ENCODE measurements at regions not wholly inside any gene's neighbourhood (a gene's known extent, or its start where the extent isn't known, plus 50 kb on each side); places are given as distances from the start of the nearest gene placed in this dataset.

GRCh38 chr1:227450489-227450888, 112.9 kb upstream of the ZNF678 start:
- no peak for DNase-seq (ENCODE audit: low spot score)

GRCh38 chr1:227449741-227450441, 113.5 kb upstream of the ZNF678 start:
- no peak for DNase-seq (ENCODE audit: low spot score)

GRCh38 chr1:227449051-227449450, 114.3 kb upstream of the ZNF678 start:
- DNase-seq (ENCODE audit: low spot score): peak; percentile 21

GRCh38 chr1:227447531-227447990, 115.8 kb upstream of the ZNF678 start:
- no peak for DNase-seq (ENCODE audit: low spot score)

- DNase-seq (ENCODE audit: low spot score): no peak
These were observed 117.6 kb upstream of the ZNF678 start for GRCh38 chr1:227445746-227446145.

- DNase-seq (ENCODE audit: low spot score): no peak
These were observed 118.2 kb upstream of the ZNF678 start for GRCh38 chr1:227445092-227445674.

GRCh38 chr1:227440182-227440581, 121.9 kb upstream of the CDC42BPA start:
- DNase-seq (ENCODE audit: low spot score): no peak

- peak; percentile 23 for DNase-seq (ENCODE audit: low spot score)
These were observed 119.3 kb upstream of the CDC42BPA start for GRCh38 chr1:227437495-227438008.

GRCh38 chr1:227434808-227435444, 116.6 kb upstream of the CDC42BPA start:
- no peak for DNase-seq (ENCODE audit: low spot score)

GRCh38 chr1:227433663-227434341, 115.5 kb upstream of the CDC42BPA start:
- DNase-seq (ENCODE audit: low spot score): no peak

GRCh38 chr1:227432981-227433380, 114.7 kb upstream of the CDC42BPA start:
- DNase-seq (ENCODE audit: low spot score): no peak

GRCh38 chr1:227432181-227432535, 113.9 kb upstream of the CDC42BPA start:
- no peak for DNase-seq (ENCODE audit: low spot score)

GRCh38 chr1:227429447-227430359, 111.4 kb upstream of the CDC42BPA start:
- no peak for DNase-seq (ENCODE audit: low spot score)

- no peak for DNase-seq (ENCODE audit: low spot score)
These were observed 110.5 kb upstream of the CDC42BPA start for GRCh38 chr1:227428803-227429202.

- DNase-seq (ENCODE audit: low spot score): no peak
These were observed 109.1 kb upstream of the CDC42BPA start for GRCh38 chr1:227427411-227427810.

GRCh38 chr1:227424953-227425352, 106.7 kb upstream of the CDC42BPA start:
- no peak for DNase-seq (ENCODE audit: low spot score)

- no peak for DNase-seq (ENCODE audit: low spot score)
These were observed 105.9 kb upstream of the CDC42BPA start for GRCh38 chr1:227424159-227424680.

GRCh38 chr1:227422581-227422980, 104.3 kb upstream of the CDC42BPA start:
- no peak for DNase-seq (ENCODE audit: low spot score)

GRCh38 chr1:227420147-227420546, 101.9 kb upstream of the CDC42BPA start:
- DNase-seq (ENCODE audit: low spot score): no peak

- no peak for DNase-seq (ENCODE audit: low spot score)
These were observed 99.6 kb upstream of the CDC42BPA start for GRCh38 chr1:227417756-227418480.

Measured in hematopoietic multipotent progenitor cell treated with erythropoietin and hydrocortisone succinate and interleukin-3 and kit ligand, for 17 days (in vitro differentiated cells).